H9 (cell line): ENCODE measurements at regions not wholly inside any gene's neighbourhood (a gene's known extent, or its start where the extent isn't known, plus 50 kb on each side); places are given as distances from the start of the nearest gene placed in this dataset.

Experiments
- DNase-seq: peaks from one replicate; pipeline ENCODE4 v3.0.0-alpha.2; 2017
- H2AFZ ChIP-seq: one replicate; pipeline ENCODE4 v1.6.1; 2013; ENCODE audit warnings: mild to moderate bottlenecking, low read length, control low read depth, moderate library complexity
- H2AK5ac ChIP-seq: 2 replicates; pipeline ENCODE4 v1.6.1; 2013; ENCODE audit warnings: low read length, control low read depth, mixed read lengths; ENCODE audit not compliant: insufficient read length
- H2BK120ac ChIP-seq: one replicate; pipeline ENCODE4 v1.6.1; 2013; ENCODE audit warnings: low read depth, mild to moderate bottlenecking, low read length, control low read depth, inconsistent platforms; ENCODE audit not compliant: poor library complexity, severe bottlenecking
- H2BK12ac ChIP-seq: 2 replicates; pipeline ENCODE4 v1.6.1; 2013; ENCODE audit warnings: low read length, control low read depth, mixed read lengths, low read depth; ENCODE audit not compliant: insufficient read length
- H2BK15ac ChIP-seq: 2 replicates; pipeline ENCODE4 v1.6.1; 2013; ENCODE audit warnings: low read depth, low read length, control low read depth
- H2BK20ac ChIP-seq: one replicate; pipeline ENCODE4 v1.6.1; 2013; ENCODE audit warnings: low read depth, mild to moderate bottlenecking, low read length, control low read depth, inconsistent platforms; ENCODE audit not compliant: poor library complexity, severe bottlenecking
- H2BK5ac ChIP-seq: 2 replicates; pipeline ENCODE4 v1.6.1; 2013; ENCODE audit warnings: low read length, control low read depth, mixed read lengths; ENCODE audit not compliant: insufficient read length
- H3K14ac ChIP-seq: 2 replicates; pipeline ENCODE4 v1.6.1; 2013; ENCODE audit warnings: low read length, control low read depth; ENCODE audit not compliant: insufficient read depth
- H3K18ac ChIP-seq: 2 replicates; pipeline ENCODE4 v1.6.1; 2013; ENCODE audit warnings: low read depth, mild to moderate bottlenecking, mixed read lengths, low read length, control low read depth; ENCODE audit not compliant: insufficient read length
- H3K23ac ChIP-seq: 2 replicates; pipeline ENCODE4 v1.6.1; 2013; ENCODE audit warnings: low read length, control low read depth, mixed read lengths, low read depth; ENCODE audit not compliant: insufficient read length
- H3K23me2 ChIP-seq: 2 replicates; pipeline ENCODE4 v1.6.1; 2013; ENCODE audit warnings: low read depth, mild to moderate bottlenecking, mixed read lengths, low read length, control low read depth; ENCODE audit not compliant: insufficient read length, poor library complexity, severe bottlenecking
- H3K27ac ChIP-seq: 2 replicates; pipeline ENCODE4 v1.5.1; 2013; ENCODE audit warnings: low read length, control low read depth, mixed read lengths, low read depth; ENCODE audit not compliant: insufficient read length
- H3K27me3 ChIP-seq: 2 replicates; pipeline ENCODE4 v1.6.1; 2013; ENCODE audit warnings: low read length, control low read depth, inconsistent platforms; ENCODE audit not compliant: insufficient read depth
- H3K4ac ChIP-seq: 2 replicates; pipeline ENCODE4 v1.6.1; 2013; ENCODE audit warnings: low read depth, mild to moderate bottlenecking, control low read depth, inconsistent platforms, low read length, moderate library complexity
- H3K4me1 ChIP-seq: 2 replicates; pipeline ENCODE4 v1.6.1; 2013; ENCODE audit warnings: low read length, control low read depth, inconsistent platforms; ENCODE audit not compliant: insufficient read depth
- H3K4me2 ChIP-seq: 2 replicates; pipeline ENCODE4 v1.6.1; 2013; ENCODE audit warnings: low read length, control low read depth, mixed read lengths; ENCODE audit not compliant: insufficient read length, insufficient read depth
- H3K56ac ChIP-seq: 2 replicates; pipeline ENCODE4 v1.6.1; 2013; ENCODE audit warnings: low read depth, mild to moderate bottlenecking, mixed read lengths, low read length, control low read depth; ENCODE audit not compliant: insufficient read length
- H3K79me1 ChIP-seq: 2 replicates; pipeline ENCODE4 v1.6.1; 2013; ENCODE audit warnings: low read depth, mild to moderate bottlenecking, moderate library complexity, low read length, control low read depth, inconsistent platforms; ENCODE audit not compliant: insufficient read depth, poor library complexity, severe bottlenecking
- H3K79me2 ChIP-seq: 2 replicates; pipeline ENCODE4 v1.6.1; 2013; ENCODE audit warnings: low read length, control low read depth, inconsistent platforms; ENCODE audit not compliant: insufficient read depth
- H3K9ac ChIP-seq: 2 replicates; pipeline ENCODE4 v1.6.1; 2013; ENCODE audit warnings: low read length, control low read depth, mixed read lengths; ENCODE audit not compliant: insufficient read length; ENCODE audit errors: extremely low read depth
- H3K9me3 ChIP-seq: one replicate; pipeline ENCODE4 v1.6.1; 2013; ENCODE audit warnings: low read depth, low read length, inconsistent platforms; ENCODE audit not compliant: control insufficient read depth
- H3T11ph ChIP-seq: one replicate; pipeline ENCODE4 v1.6.1; 2013; ENCODE audit warnings: mild to moderate bottlenecking, low read length, control low read depth, inconsistent platforms
- H4K20me1 ChIP-seq: one replicate; pipeline ENCODE4 v1.6.1; 2013; ENCODE audit not compliant: control insufficient read depth, insufficient read length, insufficient read depth
- H4K5ac ChIP-seq: 2 replicates; pipeline ENCODE4 v1.6.1; 2013; ENCODE audit warnings: low read depth, mild to moderate bottlenecking, mixed read lengths, low read length, control low read depth; ENCODE audit not compliant: insufficient read length
- H4K8ac ChIP-seq: replicated peaks from 2 replicates; pipeline ENCODE4 v1.6.1; 2013; ENCODE audit warnings: low read length, control low read depth, mixed read lengths, low read depth; ENCODE audit not compliant: insufficient read length
- H4K91ac ChIP-seq: 2 replicates; pipeline ENCODE4 v1.6.1; 2013; ENCODE audit warnings: low read depth, mild to moderate bottlenecking, moderate library complexity, mixed read lengths, low read length, control low read depth; ENCODE audit not compliant: insufficient read length
- H3K27ac Mint-ChIP-seq, 3 experiments: 2 replicates in 2 of 3; 3 replicates in 1 of 3; pipeline ENCODE4 v1.8.0; 2020 to 2021; ENCODE audit warnings: mixed read lengths in 3 of 3, mild to moderate bottlenecking in 1 of 3, moderate library complexity in 1 of 3
- H3K27me3 Mint-ChIP-seq: 2 replicates; pipeline ENCODE4 v1.8.0; 2021; ENCODE audit warnings: low read depth, mild to moderate bottlenecking, moderate library complexity, mixed read lengths
- H3K36me3 Mint-ChIP-seq, 3 experiments: 2 replicates in 2 of 3; 3 replicates in 1 of 3; pipeline ENCODE4 v1.8.0; 2020 to 2021; ENCODE audit warnings: low read depth in 3 of 3, mixed read lengths in 3 of 3; ENCODE audit not compliant: insufficient read depth in 1 of 3
- H3K4me1 Mint-ChIP-seq, 2 experiments: 2 replicates each; pipeline ENCODE4 v1.8.0; 2020; ENCODE audit warnings: mixed read lengths in 2 of 2
- H3K4me3 Mint-ChIP-seq, 2 experiments: 2 replicates in 1 of 2; 3 replicates in 1 of 2; pipeline ENCODE4 v1.8.0; 2020 to 2021; ENCODE audit warnings: mild to moderate bottlenecking in 2 of 2, mixed read lengths in 2 of 2, moderate library complexity in 1 of 2
- H3K9me3 Mint-ChIP-seq, 2 experiments: 2 replicates in 1 of 2; 3 replicates in 1 of 2; pipeline ENCODE4 v1.8.0; 2020; ENCODE audit warnings: mild to moderate bottlenecking in 2 of 2, mixed read lengths in 2 of 2, moderate library complexity in 1 of 2
- CTCF ChIP-seq: fragments of 200-600 bp; sonication (generic); conservative IDR thresholded peaks from 3 replicates; pipeline ENCODE4 v1.8.0; 2021; ENCODE audit warnings: antibody characterized with exemption, mild to moderate bottlenecking
- WGBS: extraction: QIAGEN DNeasy Blood & Tissue Kit; methylation state at CpG from one replicate; pipeline ENCODE4 v1.1.7; 2013; ENCODE audit warnings: missing lambda C conversion rate, low lambda C conversion rate, mixed read lengths; ENCODE audit not compliant: insufficient read length; ENCODE audit errors: extremely low coverage; 5-methylcytosine and 5-hydroxymethylcytosine counted together

- H3K27me3 ChIP-seq = no peaks in the 10 kb centered on the region; the same call in 1 of the 2 replicates
- H4K91ac ChIP-seq = no peak overlapping the region
- no peaks in the 10 kb centered on the region for H3K79me2 ChIP-seq
- no CpG with 5 or more reads among the region's 4 CpGs for WGBS
- no peaks in the 10 kb centered on the region for H4K20me1 ChIP-seq
- no peak overlapping the region for H2AFZ ChIP-seq
- H2BK12ac ChIP-seq = no peak overlapping the region
- H2BK15ac ChIP-seq = no peak overlapping the region
- no peaks in the 10 kb centered on the region for H3K9me3 ChIP-seq
- no peak overlapping the region for H3K4ac ChIP-seq
- H3K27ac Mint-ChIP-seq = no peak overlapping the region
- no peak overlapping the region for H3T11ph ChIP-seq
- H2BK120ac ChIP-seq = no peak overlapping the region
- no peak for TF ChIP-seq CTCF
- H3K27me3 Mint-ChIP-seq = peaks cover 60% of the 10 kb centered on the region
- no peak overlapping the region for H2BK20ac ChIP-seq
- H3K4me1 Mint-ChIP-seq = no peaks in the 10 kb centered on the region
- H3K9me3 Mint-ChIP-seq = peaks cover 0 to 2% of the 10 kb centered on the region in 2 experiments; a peak in 1 of 5 replicates
- H2AK5ac ChIP-seq = no peak overlapping the region
- H3K9ac ChIP-seq = no peak overlapping the region
- H3K14ac ChIP-seq = no peak overlapping the region
- H3K79me1 ChIP-seq = no peaks in the 10 kb centered on the region
- H3K4me3 Mint-ChIP-seq = no peak overlapping the region
- H4K5ac ChIP-seq = no peak overlapping the region
- no peaks in the 10 kb centered on the region for H3K23me2 ChIP-seq
- H2BK5ac ChIP-seq = no peak overlapping the region
- H4K8ac ChIP-seq = no peak overlapping the region
- H3K18ac ChIP-seq = no peak overlapping the region
- no peak overlapping the region for H3K23ac ChIP-seq
- H3K36me3 Mint-ChIP-seq = no peaks in the 10 kb centered on the region
- no peak overlapping the region for H3K56ac ChIP-seq
- H3K4me1 ChIP-seq = no peaks in the 10 kb centered on the region
- no peak overlapping the region for H3K4me2 ChIP-seq
- H3K27ac ChIP-seq = no peak overlapping the region
- DNase-seq = no peak
Observed at GRCh38 chr9:1732670-1733069, 282.5 kb upstream of the SMARCA2 start.
